Osteoblast (primary cell): ENCODE measurements at regions not wholly inside any gene's neighbourhood (a gene's known extent, or its start where the extent isn't known, plus 50 kb on each side); places are given as distances from the start of the nearest gene placed in this dataset.

Source experiments
- DNase-seq: peaks from one replicate; pipeline ENCODE4 v3.0.0; 2011; ENCODE audit warnings: low spot score, mixed read lengths; ENCODE audit not compliant: insufficient read length; ENCODE audit errors: missing footprints
- H2AFZ ChIP-seq: 2 replicates; pipeline ENCODE4 v1.6.0; 2011; ENCODE audit warnings: mild to moderate bottlenecking, low read length
- H3K27ac ChIP-seq: 2 replicates; pipeline ENCODE4 v1.5.1; 2011; ENCODE audit warnings: mild to moderate bottlenecking, low read depth, low read length, moderate library complexity
- H3K27me3 ChIP-seq: 2 replicates; pipeline ENCODE4 v1.6.0; 2012; ENCODE audit warnings: mild to moderate bottlenecking, control low read depth, inconsistent platforms, low read length, moderate library complexity; ENCODE audit not compliant: insufficient read depth
- H3K36me3 ChIP-seq: 2 replicates; pipeline ENCODE4 v1.5.1; 2011; ENCODE audit warnings: mild to moderate bottlenecking, low read length, control low read depth, moderate library complexity; ENCODE audit not compliant: insufficient read depth
- H3K4me1 ChIP-seq: 2 replicates; pipeline ENCODE4 v1.5.1; 2011; ENCODE audit warnings: mild to moderate bottlenecking, low read length, control low read depth, moderate library complexity; ENCODE audit not compliant: insufficient read depth
- H3K4me2 ChIP-seq: 2 replicates; pipeline ENCODE4 v1.6.0; 2011; ENCODE audit warnings: mild to moderate bottlenecking, low read length; ENCODE audit not compliant: insufficient read depth
- H3K4me3 ChIP-seq: fragments of 200-600 bp; sonication (generic); 3 replicates; pipeline ENCODE4 v1.5.1; 2012; ENCODE audit warnings: mild to moderate bottlenecking, low read length, inconsistent platforms; ENCODE audit not compliant: insufficient read depth
- H3K79me2 ChIP-seq: 2 replicates; pipeline ENCODE4 v1.6.0; 2012; ENCODE audit warnings: mild to moderate bottlenecking, low read length, control low read depth, inconsistent platforms; ENCODE audit not compliant: insufficient read depth
- H3K9me3 ChIP-seq: 2 replicates; pipeline ENCODE4 v1.5.1; 2011; ENCODE audit warnings: low read depth, low read length, control low read depth
- H4K20me1 ChIP-seq: 2 replicates; pipeline ENCODE4 v1.6.0; 2012; ENCODE audit warnings: mild to moderate bottlenecking, low read length, control low read depth; ENCODE audit not compliant: insufficient read depth
- TF ChIP-seq, protein P1 (sequence below): IDR thresholded peaks from 2 replicates; pipeline ENCODE4 v1.5.1; 2011; ENCODE audit warnings: mild to moderate bottlenecking, low read depth, low read length, moderate library complexity; ENCODE audit errors: extremely low read depth

DNA sequence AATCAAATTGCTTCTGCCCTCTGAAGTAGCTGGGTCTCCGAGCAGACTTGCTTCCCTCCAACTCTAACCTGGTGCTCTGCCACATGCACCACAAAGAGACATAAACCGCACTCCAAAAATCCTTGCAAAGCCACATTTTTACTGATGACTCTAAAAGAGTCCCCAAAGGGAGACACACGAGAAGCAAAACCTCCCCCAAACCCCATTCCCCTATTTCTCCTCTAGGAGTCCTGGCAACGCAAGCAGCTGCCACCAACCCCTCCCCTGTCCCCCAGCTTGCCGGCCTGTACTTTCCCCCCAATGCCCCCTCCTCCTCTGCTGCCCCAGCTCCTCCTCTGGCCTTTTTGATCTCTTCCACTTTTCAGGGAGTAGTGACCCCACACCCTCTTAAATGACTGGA, 180.1 kb upstream of the ARID1B start:
- Histone ChIP-seq H3K9me3 (no peaks in the 10 kb centered on the region), H3K4me3 (no peak overlapping the region), H3K79me2 (no peaks in the 10 kb centered on the region), H3K4me2 (no peak overlapping the region), H3K27me3 (no peaks in the 10 kb centered on the region), H3K4me1 (no peaks in the 10 kb centered on the region), H4K20me1 (no peaks in the 10 kb centered on the region), H2AFZ (no peak overlapping the region), H3K36me3 (no peaks in the 10 kb centered on the region), H3K27ac (no peak overlapping the region)
- DNase-seq = no peak
- TF ChIP-seq, protein P1, sequence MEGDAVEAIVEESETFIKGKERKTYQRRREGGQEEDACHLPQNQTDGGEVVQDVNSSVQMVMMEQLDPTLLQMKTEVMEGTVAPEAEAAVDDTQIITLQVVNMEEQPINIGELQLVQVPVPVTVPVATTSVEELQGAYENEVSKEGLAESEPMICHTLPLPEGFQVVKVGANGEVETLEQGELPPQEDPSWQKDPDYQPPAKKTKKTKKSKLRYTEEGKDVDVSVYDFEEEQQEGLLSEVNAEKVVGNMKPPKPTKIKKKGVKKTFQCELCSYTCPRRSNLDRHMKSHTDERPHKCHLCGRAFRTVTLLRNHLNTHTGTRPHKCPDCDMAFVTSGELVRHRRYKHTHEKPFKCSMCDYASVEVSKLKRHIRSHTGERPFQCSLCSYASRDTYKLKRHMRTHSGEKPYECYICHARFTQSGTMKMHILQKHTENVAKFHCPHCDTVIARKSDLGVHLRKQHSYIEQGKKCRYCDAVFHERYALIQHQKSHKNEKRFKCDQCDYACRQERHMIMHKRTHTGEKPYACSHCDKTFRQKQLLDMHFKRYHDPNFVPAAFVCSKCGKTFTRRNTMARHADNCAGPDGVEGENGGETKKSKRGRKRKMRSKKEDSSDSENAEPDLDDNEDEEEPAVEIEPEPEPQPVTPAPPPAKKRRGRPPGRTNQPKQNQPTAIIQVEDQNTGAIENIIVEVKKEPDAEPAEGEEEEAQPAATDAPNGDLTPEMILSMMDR = no peak

DNA sequence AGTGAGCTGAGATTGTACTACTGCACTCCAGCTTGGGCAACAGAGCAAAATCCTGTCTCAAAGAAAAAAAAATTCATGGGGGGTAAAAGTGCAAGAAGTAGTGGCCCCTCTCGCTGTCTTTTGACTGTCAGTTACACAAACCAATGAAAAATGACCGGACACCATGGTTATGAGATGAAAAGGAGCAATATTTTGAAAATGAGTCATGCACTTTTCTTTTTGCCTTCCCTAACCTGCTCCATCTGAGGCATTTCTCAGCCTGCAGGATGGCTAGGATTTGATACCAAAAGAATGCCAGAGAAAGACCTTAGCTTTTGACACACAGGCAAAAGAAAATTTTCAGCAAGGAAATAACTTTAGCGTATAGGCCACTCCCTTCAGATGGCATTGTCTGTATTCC, 181.7 kb upstream of the ARID1B start:
- no peaks in the 10 kb centered on the region for H3K36me3 ChIP-seq
- H3K79me2 ChIP-seq = no peaks in the 10 kb centered on the region
- H4K20me1 ChIP-seq = no peaks in the 10 kb centered on the region
- no peak overlapping the region for H3K4me3 ChIP-seq
- H3K27ac ChIP-seq = no peak overlapping the region
- no peaks in the 10 kb centered on the region for H3K27me3 ChIP-seq
- TF ChIP-seq, protein P1 = no peak
- no peak for DNase-seq
- H3K4me1 ChIP-seq = no peaks in the 10 kb centered on the region
- no peak overlapping the region for H3K4me2 ChIP-seq
- H2AFZ ChIP-seq = no peak overlapping the region
- no peaks in the 10 kb centered on the region for H3K9me3 ChIP-seq

DNA sequence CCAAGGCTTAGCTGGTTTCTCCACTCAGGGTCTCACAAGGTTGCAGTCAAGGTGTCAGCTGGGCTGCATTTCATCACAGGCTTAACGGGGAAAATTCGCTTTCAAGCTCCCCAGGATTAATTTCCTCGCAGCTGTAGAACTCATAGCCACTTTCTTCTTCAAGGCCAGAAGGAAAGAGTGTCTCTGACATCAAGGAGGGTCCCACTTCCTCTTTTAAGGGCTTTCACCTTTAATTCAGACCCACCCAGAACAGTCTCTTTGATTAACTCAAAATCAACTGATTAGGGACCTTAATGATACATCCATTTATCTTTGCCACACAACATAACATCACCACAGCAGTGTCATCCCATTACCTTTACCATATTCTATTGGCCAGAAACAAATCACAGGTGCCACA, 183.3 kb upstream of the ARID1B start:
- Histone ChIP-seq H3K4me3 (no peak overlapping the region), H3K4me2 (no peak overlapping the region), H3K4me1 (peaks cover 4% of the 10 kb centered on the region), H3K27me3 (no peaks in the 10 kb centered on the region), H3K9me3 (no peaks in the 10 kb centered on the region), H4K20me1 (no peaks in the 10 kb centered on the region), H3K79me2 (no peaks in the 10 kb centered on the region), H2AFZ (no peak overlapping the region), H3K36me3 (no peaks in the 10 kb centered on the region), H3K27ac (no peak overlapping the region)
- no peak for DNase-seq
- TF ChIP-seq, protein P1 = no peak

DNA sequence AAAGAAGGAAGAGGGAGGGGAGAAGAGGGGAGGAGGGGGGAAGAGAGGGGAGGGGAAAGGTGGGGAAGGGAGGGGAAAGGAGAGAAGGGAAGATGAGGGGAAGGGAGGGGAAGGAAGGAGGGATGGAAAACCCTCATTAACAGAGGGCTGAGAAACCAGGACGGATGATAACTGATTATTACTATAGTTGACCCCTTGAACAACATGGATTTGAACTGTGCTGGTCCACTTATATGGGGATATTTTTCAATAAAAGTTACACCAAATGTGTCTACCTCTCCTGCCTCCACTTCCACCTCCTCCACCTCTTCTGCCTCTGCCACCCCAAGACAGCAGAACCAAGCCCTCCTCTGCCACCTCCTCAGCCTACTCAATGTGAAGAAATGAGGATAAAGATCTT, 184.1 kb upstream of the ARID1B start:
- no peaks in the 10 kb centered on the region for H4K20me1 ChIP-seq
- no peaks in the 10 kb centered on the region for H3K9me3 ChIP-seq
- H3K4me3 ChIP-seq = no peak overlapping the region
- no peak overlapping the region for H3K27ac ChIP-seq
- H3K36me3 ChIP-seq = no peaks in the 10 kb centered on the region
- H3K4me2 ChIP-seq = no peak overlapping the region
- no peak overlapping the region for H2AFZ ChIP-seq
- TF ChIP-seq, protein P1 = no peak
- H3K27me3 ChIP-seq = no peaks in the 10 kb centered on the region
- no peaks in the 10 kb centered on the region for H3K79me2 ChIP-seq
- H3K4me1 ChIP-seq = peaks cover 4% of the 10 kb centered on the region
- no peak for DNase-seq
